ENCODE measurements at regions not wholly inside any gene's neighbourhood (a gene's known extent, or its start where the extent isn't known, plus 50 kb on each side); places are given as distances from the start of the nearest gene placed in this dataset.

- TF ChIP-seq CTCF (IDR thresholded peaks at IDR 0.05; ENCODE audit: low read depth, low read length), result no peak
- DNase-seq (ENCODE audit: low read depth, low spot score), result no peak
- POLR2A ChIA-PET, result no interaction called here
- no peaks in the 10 kb centered on the region for H3K9me3 ChIP-seq (ENCODE audit: control insufficient read depth, insufficient read depth, low read length)
- H3K27me3 ChIP-seq (ENCODE audit: control insufficient read depth, insufficient read depth, low read length), result no peaks in the 10 kb centered on the region
- no peak overlapping the region for H3K4me3 ChIP-seq (ENCODE audit: low read depth, low read length)
- CTCF ChIA-PET, result no interaction called here
- no peak overlapping the region for H3K27ac ChIP-seq (ENCODE audit: low read depth, low read length)
These were observed 230.7 kb downstream of the TFAP2C start for GRCh38 chr20:56859801-56860261.

DNA sequence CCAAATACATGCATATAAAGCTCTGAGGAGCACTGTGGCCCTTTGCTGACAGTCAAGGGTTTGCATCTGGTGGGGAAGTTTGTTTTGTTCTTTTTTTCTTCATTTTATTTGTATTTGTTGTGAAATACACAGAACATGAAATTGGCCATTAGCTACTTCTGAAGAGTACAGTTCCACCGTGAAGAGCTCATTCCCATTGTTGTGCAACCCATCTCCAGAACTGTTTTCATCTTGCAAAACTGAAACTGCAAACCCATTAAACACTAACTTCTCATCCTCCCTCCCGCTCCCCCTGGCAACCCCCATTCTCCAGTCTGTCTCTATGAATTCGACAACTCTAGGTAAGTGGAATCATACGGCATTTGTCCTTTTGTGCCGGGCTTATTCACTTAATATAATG lies 231.3 kb downstream of the TFAP2C start:
- ChIA-PET POLR2A (no interaction called here), CTCF (no interaction called here)
- H3K9me3 ChIP-seq (ENCODE audit: control insufficient read depth, insufficient read depth, low read length), result no peaks in the 10 kb centered on the region
- no peak overlapping the region for H3K4me3 ChIP-seq (ENCODE audit: low read depth, low read length)
- no peak for DNase-seq (ENCODE audit: low read depth, low spot score)
- no peaks in the 10 kb centered on the region for H3K27me3 ChIP-seq (ENCODE audit: control insufficient read depth, insufficient read depth, low read length)
- H3K27ac ChIP-seq (ENCODE audit: low read depth, low read length), result no peak overlapping the region
- no peak for TF ChIP-seq CTCF (IDR thresholded peaks at IDR 0.05; ENCODE audit: low read depth, low read length)

GRCh38 chr20:56861590-56861989 lies 232.5 kb downstream of the TFAP2C start:
- H3K9me3 ChIP-seq (ENCODE audit: control insufficient read depth, insufficient read depth, low read length), result no peaks in the 10 kb centered on the region
- no peak for DNase-seq (ENCODE audit: low read depth, low spot score)
- H3K27me3 ChIP-seq (ENCODE audit: control insufficient read depth, insufficient read depth, low read length), result no peaks in the 10 kb centered on the region
- no peak for TF ChIP-seq CTCF (IDR thresholded peaks at IDR 0.05; ENCODE audit: low read depth, low read length)
- no peak overlapping the region for H3K27ac ChIP-seq (ENCODE audit: low read depth, low read length)
- ChIA-PET CTCF (no interaction called here), POLR2A (no interaction called here)
- no peak overlapping the region for H3K4me3 ChIP-seq (ENCODE audit: low read depth, low read length)

DNA sequence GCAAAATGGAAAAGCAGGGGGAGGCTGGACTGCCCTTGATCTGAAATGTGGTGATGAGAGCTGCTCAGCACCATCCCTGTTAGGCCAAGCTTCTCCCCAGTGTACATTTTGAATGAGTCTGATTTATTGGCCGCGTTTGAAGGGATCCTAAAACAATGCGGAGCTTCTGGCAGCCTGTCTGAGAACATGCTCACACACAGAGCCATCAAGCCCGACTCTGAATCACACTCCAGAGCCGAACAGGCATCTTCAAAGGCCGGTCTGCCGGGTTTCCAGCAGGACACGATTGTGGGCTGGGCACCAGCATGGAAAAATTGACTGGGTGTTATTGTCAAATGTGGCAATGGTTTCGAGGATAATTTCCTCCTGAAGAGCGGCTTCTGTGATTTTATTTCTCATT lies 235.9 kb downstream of the TFAP2C start:
- H3K9me3 ChIP-seq (ENCODE audit: control insufficient read depth, insufficient read depth, low read length), result no peaks in the 10 kb centered on the region
- H3K4me3 ChIP-seq (ENCODE audit: low read depth, low read length), result no peak overlapping the region
- TF ChIP-seq CTCF (IDR thresholded peaks at IDR 0.05; ENCODE audit: low read depth, low read length), result no peak
- no peak for DNase-seq (ENCODE audit: low read depth, low spot score)
- ChIA-PET POLR2A (no interaction called here), CTCF (no interaction called here)
- no peaks in the 10 kb centered on the region for H3K27me3 ChIP-seq (ENCODE audit: control insufficient read depth, insufficient read depth, low read length)
- no peak overlapping the region for H3K27ac ChIP-seq (ENCODE audit: low read depth, low read length)

GRCh38 chr20:56867128-56867527 lies 238.0 kb downstream of the TFAP2C start:
- peaks cover 2% of the 10 kb centered on the region for H3K27me3 ChIP-seq (ENCODE audit: control insufficient read depth, insufficient read depth, low read length)
- H3K9me3 ChIP-seq (ENCODE audit: control insufficient read depth, insufficient read depth, low read length), result peaks cover 5% of the 10 kb centered on the region; the same call in 1 of the 2 replicates
- TF ChIP-seq CTCF (IDR thresholded peaks at IDR 0.05; ENCODE audit: low read depth, low read length), result no peak
- no peak overlapping the region for H3K27ac ChIP-seq (ENCODE audit: low read depth, low read length)
- POLR2A ChIA-PET, result no interaction called here
- DNase-seq (ENCODE audit: low read depth, low spot score), result no peak
- CTCF ChIA-PET, result no interaction called here
- H3K4me3 ChIP-seq (ENCODE audit: low read depth, low read length), result no peak overlapping the region

Measured in AG04450 (cell line).